ENCODE measurements at regions not wholly inside any gene's neighbourhood (a gene's known extent, or its start where the extent isn't known, plus 50 kb on each side); places are given as distances from the start of the nearest gene placed in this dataset.

- TF ChIP-seq, protein P1, sequence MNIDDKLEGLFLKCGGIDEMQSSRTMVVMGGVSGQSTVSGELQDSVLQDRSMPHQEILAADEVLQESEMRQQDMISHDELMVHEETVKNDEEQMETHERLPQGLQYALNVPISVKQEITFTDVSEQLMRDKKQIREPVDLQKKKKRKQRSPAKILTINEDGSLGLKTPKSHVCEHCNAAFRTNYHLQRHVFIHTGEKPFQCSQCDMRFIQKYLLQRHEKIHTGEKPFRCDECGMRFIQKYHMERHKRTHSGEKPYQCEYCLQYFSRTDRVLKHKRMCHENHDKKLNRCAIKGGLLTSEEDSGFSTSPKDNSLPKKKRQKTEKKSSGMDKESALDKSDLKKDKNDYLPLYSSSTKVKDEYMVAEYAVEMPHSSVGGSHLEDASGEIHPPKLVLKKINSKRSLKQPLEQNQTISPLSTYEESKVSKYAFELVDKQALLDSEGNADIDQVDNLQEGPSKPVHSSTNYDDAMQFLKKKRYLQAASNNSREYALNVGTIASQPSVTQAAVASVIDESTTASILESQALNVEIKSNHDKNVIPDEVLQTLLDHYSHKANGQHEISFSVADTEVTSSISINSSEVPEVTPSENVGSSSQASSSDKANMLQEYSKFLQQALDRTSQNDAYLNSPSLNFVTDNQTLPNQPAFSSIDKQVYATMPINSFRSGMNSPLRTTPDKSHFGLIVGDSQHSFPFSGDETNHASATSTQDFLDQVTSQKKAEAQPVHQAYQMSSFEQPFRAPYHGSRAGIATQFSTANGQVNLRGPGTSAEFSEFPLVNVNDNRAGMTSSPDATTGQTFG (tag by site-specific recombination; IDR thresholded peaks at IDR 0.05; ENCODE audit: borderline replicate concordance), result no peak
- TF ChIP-seq ZNF404 (tag by site-specific recombination; IDR thresholded peaks at IDR 0.05) (no peak), ZBTB6 (tag by site-specific recombination; IDR thresholded peaks at IDR 0.05) (no peak), ZNF48 (tag by site-specific recombination; IDR thresholded peaks at IDR 0.05) (no peak), KLF16 (tag by site-specific recombination; IDR thresholded peaks at IDR 0.05) (no peak), ZNF621 (tag by site-specific recombination; IDR thresholded peaks at IDR 0.05) (no peak), ZNF518A (tag by site-specific recombination; conservative IDR thresholded peaks at IDR 0.05; ENCODE audit: low read depth) (no peak), ZNF366 (tag by site-specific recombination; conservative IDR thresholded peaks at IDR 0.05) (no peak), ZNF629 (tag by site-specific recombination; IDR thresholded peaks at IDR 0.05) (no peak), ZNF660 (tag by site-specific recombination; IDR thresholded peaks at IDR 0.05) (no peak), ZNF146 (tag by site-specific recombination; IDR thresholded peaks at IDR 0.05) (no peak), ZNF777 (tag by site-specific recombination; IDR thresholded peaks at IDR 0.05; ENCODE audit: borderline replicate concordance) (no peak), IKZF3 (tag by site-specific recombination; IDR thresholded peaks at IDR 0.05) (no peak), ZNF843 (tag by site-specific recombination; IDR thresholded peaks at IDR 0.05) (no peak), ZNF692 (tag by site-specific recombination; IDR thresholded peaks at IDR 0.05) (no peak)
- TF ChIP-seq, protein P2, sequence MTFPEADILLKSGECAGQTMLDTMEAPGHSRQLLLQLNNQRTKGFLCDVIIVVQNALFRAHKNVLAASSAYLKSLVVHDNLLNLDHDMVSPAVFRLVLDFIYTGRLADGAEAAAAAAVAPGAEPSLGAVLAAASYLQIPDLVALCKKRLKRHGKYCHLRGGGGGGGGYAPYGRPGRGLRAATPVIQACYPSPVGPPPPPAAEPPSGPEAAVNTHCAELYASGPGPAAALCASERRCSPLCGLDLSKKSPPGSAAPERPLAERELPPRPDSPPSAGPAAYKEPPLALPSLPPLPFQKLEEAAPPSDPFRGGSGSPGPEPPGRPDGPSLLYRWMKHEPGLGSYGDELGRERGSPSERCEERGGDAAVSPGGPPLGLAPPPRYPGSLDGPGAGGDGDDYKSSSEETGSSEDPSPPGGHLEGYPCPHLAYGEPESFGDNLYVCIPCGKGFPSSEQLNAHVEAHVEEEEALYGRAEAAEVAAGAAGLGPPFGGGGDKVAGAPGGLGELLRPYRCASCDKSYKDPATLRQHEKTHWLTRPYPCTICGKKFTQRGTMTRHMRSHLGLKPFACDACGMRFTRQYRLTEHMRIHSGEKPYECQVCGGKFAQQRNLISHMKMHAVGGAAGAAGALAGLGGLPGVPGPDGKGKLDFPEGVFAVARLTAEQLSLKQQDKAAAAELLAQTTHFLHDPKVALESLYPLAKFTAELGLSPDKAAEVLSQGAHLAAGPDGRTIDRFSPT (tag by site-specific recombination; IDR thresholded peaks at IDR 0.05), result no peak
- TF ChIP-seq, protein P3, sequence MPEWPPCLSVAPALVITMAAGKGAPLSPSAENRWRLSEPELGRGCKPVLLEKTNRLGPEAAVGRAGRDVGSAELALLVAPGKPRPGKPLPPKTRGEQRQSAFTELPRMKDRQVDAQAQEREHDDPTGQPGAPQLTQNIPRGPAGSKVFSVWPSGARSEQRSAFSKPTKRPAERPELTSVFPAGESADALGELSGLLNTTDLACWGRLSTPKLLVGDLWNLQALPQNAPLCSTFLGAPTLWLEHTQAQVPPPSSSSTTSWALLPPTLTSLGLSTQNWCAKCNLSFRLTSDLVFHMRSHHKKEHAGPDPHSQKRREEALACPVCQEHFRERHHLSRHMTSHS (tag by site-specific recombination; IDR thresholded peaks at IDR 0.05), result no peak
- TF ChIP-seq, protein P4, sequence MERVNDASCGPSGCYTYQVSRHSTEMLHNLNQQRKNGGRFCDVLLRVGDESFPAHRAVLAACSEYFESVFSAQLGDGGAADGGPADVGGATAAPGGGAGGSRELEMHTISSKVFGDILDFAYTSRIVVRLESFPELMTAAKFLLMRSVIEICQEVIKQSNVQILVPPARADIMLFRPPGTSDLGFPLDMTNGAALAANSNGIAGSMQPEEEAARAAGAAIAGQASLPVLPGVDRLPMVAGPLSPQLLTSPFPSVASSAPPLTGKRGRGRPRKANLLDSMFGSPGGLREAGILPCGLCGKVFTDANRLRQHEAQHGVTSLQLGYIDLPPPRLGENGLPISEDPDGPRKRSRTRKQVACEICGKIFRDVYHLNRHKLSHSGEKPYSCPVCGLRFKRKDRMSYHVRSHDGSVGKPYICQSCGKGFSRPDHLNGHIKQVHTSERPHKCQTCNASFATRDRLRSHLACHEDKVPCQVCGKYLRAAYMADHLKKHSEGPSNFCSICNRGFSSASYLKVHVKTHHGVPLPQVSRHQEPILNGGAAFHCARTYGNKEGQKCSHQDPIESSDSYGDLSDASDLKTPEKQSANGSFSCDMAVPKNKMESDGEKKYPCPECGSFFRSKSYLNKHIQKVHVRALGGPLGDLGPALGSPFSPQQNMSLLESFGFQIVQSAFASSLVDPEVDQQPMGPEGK (tag by site-specific recombination; IDR thresholded peaks at IDR 0.05), result no peak
- TF ChIP-seq, protein P5, sequence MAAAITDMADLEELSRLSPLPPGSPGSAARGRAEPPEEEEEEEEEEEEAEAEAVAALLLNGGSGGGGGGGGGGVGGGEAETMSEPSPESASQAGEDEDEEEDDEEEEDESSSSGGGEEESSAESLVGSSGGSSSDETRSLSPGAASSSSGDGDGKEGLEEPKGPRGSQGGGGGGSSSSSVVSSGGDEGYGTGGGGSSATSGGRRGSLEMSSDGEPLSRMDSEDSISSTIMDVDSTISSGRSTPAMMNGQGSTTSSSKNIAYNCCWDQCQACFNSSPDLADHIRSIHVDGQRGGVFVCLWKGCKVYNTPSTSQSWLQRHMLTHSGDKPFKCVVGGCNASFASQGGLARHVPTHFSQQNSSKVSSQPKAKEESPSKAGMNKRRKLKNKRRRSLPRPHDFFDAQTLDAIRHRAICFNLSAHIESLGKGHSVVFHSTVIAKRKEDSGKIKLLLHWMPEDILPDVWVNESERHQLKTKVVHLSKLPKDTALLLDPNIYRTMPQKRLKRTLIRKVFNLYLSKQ (tag by site-specific recombination; IDR thresholded peaks at IDR 0.05; ENCODE audit: borderline replicate concordance), result no peak
- POLR2A ChIA-PET, result no interaction called here
- Histone ChIP-seq H3K27ac (ENCODE audit: extremely low read depth, low read depth, low read length) (no peak overlapping the region), H3K4me3 (ENCODE audit: low read depth, low read length) (no peak overlapping the region), H3K9me3 (ENCODE audit: control insufficient read depth, insufficient read depth, low read depth, low read length) (no peaks in the 10 kb centered on the region), H3K4me1 (ENCODE audit: control insufficient read depth, insufficient read depth, low read length) (no peaks in the 10 kb centered on the region), H3K36me3 (ENCODE audit: control insufficient read depth in 2 of 2, insufficient read depth in 1 of 2, low read length in 2 of 2) (no peaks in the 10 kb centered on the region)
- CTCF ChIA-PET, result no interaction called here
Observed at GRCh38 chr14:82270286-82270685, 736.6 kb upstream of the SEL1L start.
